Stimulated activated CD8-positive, alpha-beta memory T cell treated with anti-CD3 and anti-CD28 coated beads, Interleukin-15, amount 100 ng/mL, for 4 hours (primary cell): ENCODE measurements at regions not wholly inside any gene's neighbourhood (a gene's known extent, or its start where the extent isn't known, plus 50 kb on each side); places are given as distances from the start of the nearest gene placed in this dataset.

Source experiments
- DNase-seq, 2 donors: peaks; one replicate each; pipeline ENCODE4 v3.0.0-alpha.2; 2020; ENCODE audit warnings: low read depth in 2 of 2

GRCh38 chr4:4693258-4693657 lies 151.4 kb upstream of the STX18 start:
- DNase-seq, result no peak

DNA sequence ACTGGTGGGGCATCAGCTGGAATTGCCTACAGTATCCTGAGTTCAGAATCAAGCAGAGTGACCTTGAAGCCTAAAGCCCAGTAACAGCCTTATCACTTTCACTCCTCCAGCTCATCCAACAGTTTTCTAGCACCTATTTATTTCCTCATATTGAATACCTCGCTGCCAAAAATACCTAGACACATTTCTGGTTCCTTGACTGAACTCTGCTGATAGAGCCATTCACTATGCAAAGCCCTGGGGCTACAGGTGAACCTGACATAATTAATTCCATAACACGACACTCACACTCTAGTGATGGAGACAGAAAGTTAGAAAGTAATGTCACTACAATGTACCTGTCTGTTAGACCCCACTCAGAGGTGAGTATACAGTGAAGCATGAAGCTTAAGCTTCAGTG lies 149.0 kb upstream of the STX18 start:
- DNase-seq, result no peak

- DNase-seq, result no peak
Observed at GRCh38 chr4:4689694-4690440, 148.0 kb upstream of the STX18 start.

- DNase-seq, result no peak
Observed at GRCh38 chr4:4687935-4688727, 146.3 kb upstream of the STX18 start.

- no peak for DNase-seq
Observed at GRCh38 chr4:4687100-4687499, 145.3 kb upstream of the STX18 start.

DNA sequence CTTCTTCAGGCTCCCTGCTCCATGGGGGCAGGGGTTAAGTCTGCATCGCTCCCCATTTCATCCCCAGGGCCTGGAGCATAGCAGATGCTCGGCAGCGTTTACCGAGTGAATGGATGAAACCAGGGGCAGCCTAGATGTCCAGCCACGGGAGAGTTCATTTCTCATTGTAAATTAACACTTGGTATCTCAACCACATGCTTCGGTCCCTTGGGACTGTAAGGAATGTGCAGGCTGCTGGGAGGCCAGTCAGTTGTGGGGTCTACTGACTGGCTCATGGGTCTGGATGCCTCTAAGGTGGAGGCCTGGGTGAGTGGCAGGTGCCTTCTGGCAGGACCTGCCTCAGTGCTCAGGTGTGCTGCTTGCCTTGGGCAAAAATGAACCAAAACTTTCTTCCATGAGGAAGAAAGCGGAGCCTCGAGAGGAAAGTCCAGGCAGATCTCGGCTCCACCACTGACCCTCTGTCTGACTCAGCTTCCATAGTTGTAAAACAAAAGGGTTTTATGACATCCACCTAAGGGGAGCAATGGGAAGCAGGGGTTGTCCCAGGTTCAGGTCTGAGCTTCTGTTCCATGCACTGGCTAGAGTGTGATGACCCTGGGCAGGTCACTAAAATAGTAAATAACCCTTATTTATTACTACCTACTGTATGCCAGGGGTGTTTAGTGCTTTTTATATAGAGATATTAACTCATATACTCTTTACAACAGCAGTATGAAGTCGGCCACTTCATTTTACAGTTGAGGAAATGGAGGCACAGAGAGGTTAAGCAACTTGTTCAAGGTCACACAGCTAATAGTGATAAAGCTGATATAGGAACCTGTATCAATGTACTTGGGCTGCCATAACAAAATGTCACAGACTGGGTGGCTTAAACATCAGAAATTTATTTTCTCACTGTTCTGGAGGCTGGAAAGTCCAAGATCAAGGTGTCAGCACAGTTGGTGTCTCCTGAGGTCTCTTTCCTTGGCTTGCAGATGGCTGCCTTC lies 144.3 kb upstream of the STX18 start:
- DNase-seq, result no peak

GRCh38 chr4:4681653-4682052 lies 139.8 kb upstream of the STX18 start:
- no peak for DNase-seq

GRCh38 chr4:4680758-4681157 lies 138.9 kb upstream of the STX18 start:
- no peak for DNase-seq

GRCh38 chr4:4680243-4680642 lies 138.4 kb upstream of the STX18 start:
- DNase-seq, result no peak

DNA sequence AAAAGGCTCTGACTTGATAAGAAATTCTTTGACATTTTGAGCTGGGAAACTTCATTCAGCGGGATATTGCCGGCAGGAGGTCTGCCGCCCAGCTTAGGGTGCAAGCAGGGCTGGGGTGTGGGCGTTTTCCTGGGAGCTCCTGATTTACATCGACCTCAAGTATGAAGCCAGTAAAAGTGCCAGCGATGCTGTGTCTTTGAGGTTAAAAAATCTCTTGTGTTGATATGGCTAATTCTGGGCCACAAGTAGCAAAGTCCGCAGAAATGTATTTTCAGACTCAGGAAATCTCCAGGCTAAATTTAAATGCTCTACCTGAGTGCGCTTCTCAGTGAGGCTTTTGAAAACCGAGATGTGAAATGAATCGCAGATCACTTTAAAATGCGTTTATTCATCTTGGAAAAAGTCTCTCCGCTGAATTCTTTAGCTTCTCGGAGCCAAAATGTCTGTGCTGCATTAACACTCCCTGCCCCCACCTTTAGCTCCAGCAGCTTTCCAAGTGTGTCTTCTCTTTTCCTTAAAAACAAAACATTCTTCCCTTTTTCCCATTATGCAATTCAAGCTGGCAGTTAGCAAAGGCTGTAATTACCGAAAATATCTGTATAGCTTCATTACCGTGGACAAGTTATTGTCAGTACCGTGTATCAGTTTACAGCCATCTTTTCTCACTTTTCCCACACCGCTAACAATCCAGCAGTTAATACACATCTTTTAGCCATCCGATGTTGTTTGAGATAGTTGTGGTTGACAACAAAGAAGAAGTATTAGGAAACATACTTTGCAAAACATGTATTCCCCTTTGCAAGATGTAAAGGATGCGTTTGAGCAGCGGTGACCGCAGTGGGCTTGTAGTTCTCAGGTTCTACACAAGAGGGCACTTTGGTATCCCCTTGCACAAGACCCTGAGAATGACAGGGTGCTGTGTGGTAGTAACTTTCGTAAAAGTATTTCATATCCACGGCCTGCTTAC lies 136.0 kb upstream of the STX18 start:
- no peak for DNase-seq

DNA sequence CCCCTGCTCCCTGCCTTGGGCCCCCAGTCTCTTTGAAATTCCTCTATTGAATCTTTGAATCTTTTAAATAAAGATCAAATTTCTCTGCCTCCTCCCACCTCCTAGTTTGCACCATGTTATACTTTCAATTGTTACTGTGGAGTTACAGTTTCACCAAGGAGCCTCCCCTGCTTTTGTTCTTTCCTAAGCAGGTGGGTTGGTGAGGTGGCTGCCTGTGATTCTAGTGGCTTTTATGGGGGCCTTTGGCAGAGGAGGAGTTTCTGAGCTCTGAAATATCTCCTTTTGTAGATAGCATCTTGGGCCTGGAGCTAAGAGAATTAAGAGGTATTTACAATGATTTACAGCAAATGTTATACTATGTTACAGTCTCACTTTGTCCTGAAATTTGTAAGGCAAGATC lies 133.8 kb upstream of the STX18 start:
- no peak for DNase-seq

DNA sequence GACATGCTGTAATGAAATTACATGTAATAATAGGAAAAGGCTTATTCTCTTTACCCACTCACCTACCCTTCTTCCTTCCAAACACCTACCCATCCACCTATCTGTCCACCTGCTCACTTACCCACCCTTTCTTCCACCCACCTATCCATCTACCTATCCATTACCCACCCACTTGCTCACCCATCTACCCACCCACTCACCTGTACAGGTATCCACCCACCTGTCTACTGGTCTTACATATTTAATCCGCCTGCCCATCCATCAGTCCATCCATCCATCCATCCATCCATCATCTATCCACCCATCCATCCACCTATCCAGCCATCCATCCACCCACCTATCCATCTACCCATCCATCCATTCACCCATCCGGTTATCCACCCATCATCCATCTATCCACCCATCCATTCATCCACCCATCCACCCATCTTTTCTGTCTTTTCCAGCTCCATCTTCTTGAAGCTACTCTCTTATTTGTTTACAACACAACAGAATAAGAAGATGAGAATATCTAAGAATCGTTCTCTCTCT lies 133.3 kb upstream of the STX18 start:
- no peak for DNase-seq

- DNase-seq, result no peak
Observed at GRCh38 chr4:4673070-4673469, 131.2 kb upstream of the STX18 start.

GRCh38 chr4:4672402-4672801 lies 130.6 kb upstream of the STX18 start:
- no peak for DNase-seq

DNA sequence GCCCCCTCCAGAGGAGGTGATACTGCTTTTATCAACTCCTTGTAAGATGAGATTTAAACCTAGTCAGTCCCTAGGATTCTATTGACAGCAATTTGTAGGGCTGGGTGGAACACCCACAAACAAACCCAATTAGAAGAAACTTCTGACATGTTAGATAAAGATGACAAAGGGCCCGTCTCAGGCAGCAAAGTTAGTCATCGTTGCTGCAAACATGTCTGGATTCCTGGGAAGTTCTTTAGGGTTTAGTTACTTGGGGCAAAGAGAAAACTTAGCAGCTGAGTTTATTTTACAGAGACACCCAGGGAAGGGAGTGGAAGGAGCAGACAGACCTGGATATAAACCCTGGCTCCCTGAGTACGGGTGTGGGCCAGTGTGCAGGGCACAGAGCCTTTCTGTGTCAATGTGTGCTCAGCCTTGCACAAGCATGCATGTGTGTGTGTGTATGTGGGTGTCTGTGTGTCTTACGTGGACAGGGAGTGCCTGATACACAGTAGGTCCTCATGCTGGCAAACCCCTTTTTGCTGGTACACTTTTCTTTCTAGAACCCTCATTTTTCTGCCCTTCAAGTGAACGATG lies 130.0 kb upstream of the STX18 start:
- no peak for DNase-seq

GRCh38 chr4:4670869-4671268 lies 129.0 kb upstream of the STX18 start:
- no peak for DNase-seq

DNA sequence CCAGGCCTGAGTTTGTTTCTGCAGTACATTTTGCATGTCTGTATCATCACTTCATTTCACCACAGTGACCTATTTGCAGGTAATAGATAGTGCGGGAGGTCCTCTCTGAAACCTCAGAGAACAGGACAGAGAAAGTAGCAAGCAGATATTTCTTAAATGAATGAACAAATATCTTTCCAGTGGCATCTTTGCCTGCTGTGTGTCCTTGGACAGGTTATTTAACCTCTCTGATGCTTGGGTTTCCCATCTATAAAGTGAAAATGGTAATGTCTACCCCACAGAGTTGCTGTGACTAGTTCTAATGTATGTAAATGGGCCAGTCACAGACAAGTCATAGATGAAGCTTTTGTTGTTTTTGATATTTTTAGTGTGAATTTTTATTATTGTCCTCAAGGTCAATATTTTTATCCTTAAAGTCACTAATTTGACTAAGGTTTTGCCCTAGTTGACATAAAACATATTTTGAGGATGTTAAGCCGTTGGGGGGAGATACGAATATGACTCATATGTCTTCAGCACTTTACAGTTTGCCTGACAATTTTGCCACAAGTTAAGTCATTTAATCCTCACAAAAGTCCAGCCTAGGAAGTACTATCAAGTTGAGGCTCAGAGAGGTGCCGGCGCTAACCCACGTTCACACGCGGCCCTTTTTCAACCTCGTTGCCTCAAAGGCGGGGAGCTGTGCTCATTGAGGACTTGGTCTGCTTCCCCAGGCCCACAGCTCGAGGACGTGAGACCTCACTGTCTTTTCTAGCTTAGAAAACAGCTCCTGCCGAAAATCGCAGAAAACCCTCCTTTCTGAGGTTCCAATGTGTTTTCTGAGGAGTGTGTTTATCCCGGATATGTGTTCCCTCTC lies 126.7 kb upstream of the STX18 start:
- no peak for DNase-seq

GRCh38 chr4:4667622-4668081 lies 125.8 kb upstream of the STX18 start:
- no peak for DNase-seq
